Chondrocyte (in vitro differentiated cells): ENCODE measurements at regions not wholly inside any gene's neighbourhood (a gene's known extent, or its start where the extent isn't known, plus 50 kb on each side); places are given as distances from the start of the nearest gene placed in this dataset.

Source experiments
- DNase-seq: peaks from one replicate; pipeline ENCODE4 v3.0.0; 2021; ENCODE audit warnings: mixed read lengths, low spot score
- H3K27ac Mint-ChIP-seq: one replicate; pipeline ENCODE4 v1.8.0; 2021; ENCODE audit warnings: mild to moderate bottlenecking, moderate library complexity, mixed read lengths; ENCODE audit not compliant: unreplicated experiment
- H3K27me3 Mint-ChIP-seq: 2 replicates; pipeline ENCODE4 v1.8.0; 2021; ENCODE audit warnings: low read depth, mixed read lengths
- H3K36me3 Mint-ChIP-seq: 2 replicates; pipeline ENCODE4 v1.8.0; 2021; ENCODE audit warnings: low read depth, mixed read lengths
- H3K4me1 Mint-ChIP-seq: 2 replicates; pipeline ENCODE4 v1.8.0; 2021; ENCODE audit warnings: low read depth, mild to moderate bottlenecking, mixed read lengths
- H3K4me3 Mint-ChIP-seq: one replicate; pipeline ENCODE4 v1.8.0; 2021; ENCODE audit warnings: mild to moderate bottlenecking, moderate library complexity, mixed read lengths; ENCODE audit not compliant: unreplicated experiment
- H3K9me3 Mint-ChIP-seq: 2 replicates; pipeline ENCODE4 v1.8.0; 2021; ENCODE audit warnings: low read depth, mixed read lengths
- TF ChIP-seq, protein P1 (sequence below): fragments of 200-600 bp; sonication (generic); IDR thresholded peaks from 2 replicates; pipeline ENCODE4 v1.5.0; 2021; ENCODE audit warnings: antibody characterized with exemption, mild to moderate bottlenecking, moderate library complexity

DNA sequence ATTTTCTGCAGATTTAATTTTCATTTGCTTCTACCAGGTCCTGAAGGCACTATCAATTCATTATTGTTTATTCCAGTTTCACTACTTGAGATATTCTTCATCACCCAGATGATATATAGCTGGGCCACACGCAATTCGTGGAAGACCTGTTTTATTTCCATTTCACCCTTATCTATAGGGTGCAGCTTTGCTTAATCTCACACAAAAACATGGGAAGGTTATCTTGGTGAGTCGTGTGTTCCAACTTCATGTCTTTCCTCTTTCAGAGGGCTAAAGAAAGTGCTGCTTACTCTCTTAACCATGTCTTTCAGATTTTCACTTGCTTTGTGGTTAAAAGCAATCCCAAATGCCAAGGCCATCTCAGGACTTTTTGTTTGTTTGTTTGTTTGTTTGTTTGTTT lies 194.0 kb downstream of the SOD2 start:
- no peak overlapping the region for H3K4me3 Mint-ChIP-seq
- DNase-seq: no peak
- no peaks in the 10 kb centered on the region for H3K36me3 Mint-ChIP-seq
- TF ChIP-seq, protein P1, sequence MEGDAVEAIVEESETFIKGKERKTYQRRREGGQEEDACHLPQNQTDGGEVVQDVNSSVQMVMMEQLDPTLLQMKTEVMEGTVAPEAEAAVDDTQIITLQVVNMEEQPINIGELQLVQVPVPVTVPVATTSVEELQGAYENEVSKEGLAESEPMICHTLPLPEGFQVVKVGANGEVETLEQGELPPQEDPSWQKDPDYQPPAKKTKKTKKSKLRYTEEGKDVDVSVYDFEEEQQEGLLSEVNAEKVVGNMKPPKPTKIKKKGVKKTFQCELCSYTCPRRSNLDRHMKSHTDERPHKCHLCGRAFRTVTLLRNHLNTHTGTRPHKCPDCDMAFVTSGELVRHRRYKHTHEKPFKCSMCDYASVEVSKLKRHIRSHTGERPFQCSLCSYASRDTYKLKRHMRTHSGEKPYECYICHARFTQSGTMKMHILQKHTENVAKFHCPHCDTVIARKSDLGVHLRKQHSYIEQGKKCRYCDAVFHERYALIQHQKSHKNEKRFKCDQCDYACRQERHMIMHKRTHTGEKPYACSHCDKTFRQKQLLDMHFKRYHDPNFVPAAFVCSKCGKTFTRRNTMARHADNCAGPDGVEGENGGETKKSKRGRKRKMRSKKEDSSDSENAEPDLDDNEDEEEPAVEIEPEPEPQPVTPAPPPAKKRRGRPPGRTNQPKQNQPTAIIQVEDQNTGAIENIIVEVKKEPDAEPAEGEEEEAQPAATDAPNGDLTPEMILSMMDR: no peak
- no peak overlapping the region for H3K27ac Mint-ChIP-seq
- peaks cover 7% of the 10 kb centered on the region for H3K27me3 Mint-ChIP-seq
- no peaks in the 10 kb centered on the region for H3K4me1 Mint-ChIP-seq
- H3K9me3 Mint-ChIP-seq: peaks cover 23% of the 10 kb centered on the region

GRCh38 chr6:159494586-159494972 lies 198.5 kb downstream of the SOD2 start:
- Mint-ChIP-seq H3K27me3 (peaks cover 10% of the 10 kb centered on the region), H3K36me3 (no peaks in the 10 kb centered on the region), H3K4me3 (no peak overlapping the region), H3K27ac (no peak overlapping the region), H3K9me3 (peaks cover 20% of the 10 kb centered on the region), H3K4me1 (no peaks in the 10 kb centered on the region)
- TF ChIP-seq, protein P1: no peak
- no peak for DNase-seq

DNA sequence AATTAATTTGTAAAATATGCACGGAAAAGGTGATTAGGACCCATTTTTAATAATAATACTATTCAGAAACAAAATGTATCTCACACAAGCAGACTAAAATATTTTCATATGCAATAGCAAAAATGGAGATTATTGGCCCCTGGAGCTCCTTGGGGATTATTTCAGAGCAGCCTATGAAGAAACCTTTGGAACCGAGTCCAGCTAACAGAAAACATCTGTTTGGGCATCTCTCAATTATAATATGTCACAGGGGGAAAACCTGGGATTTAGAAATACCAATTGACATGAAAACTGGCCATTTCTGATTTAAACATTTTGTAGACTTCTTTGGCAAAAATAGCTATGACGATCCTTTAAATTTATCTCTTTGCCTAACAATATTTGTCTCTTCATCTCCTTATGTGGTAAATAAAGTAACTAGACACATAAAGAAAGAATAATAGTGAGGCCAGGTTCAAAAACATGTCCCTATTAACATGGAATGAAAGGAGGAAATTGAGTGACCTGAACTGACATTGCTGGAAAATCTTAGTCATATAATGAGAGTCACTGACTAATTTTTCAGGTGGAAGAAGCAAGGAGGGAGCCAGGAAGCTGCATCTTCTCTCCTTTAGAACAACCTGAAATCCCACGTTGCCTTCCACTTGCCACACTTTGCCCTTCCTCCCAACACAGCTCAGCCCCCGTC lies 199.0 kb downstream of the SOD2 start:
- TF ChIP-seq, protein P1: no peak
- H3K4me3 Mint-ChIP-seq: no peak overlapping the region

GRCh38 chr6:159493231-159493897 lies 199.7 kb downstream of the SOD2 start:
- TF ChIP-seq, protein P1: no peak
- Mint-ChIP-seq H3K9me3 (peaks cover 11% of the 10 kb centered on the region), H3K27ac (no peak overlapping the region), H3K4me3 (no peak overlapping the region), H3K27me3 (peaks cover 10% of the 10 kb centered on the region), H3K4me1 (no peaks in the 10 kb centered on the region), H3K36me3 (no peaks in the 10 kb centered on the region)
- no peak for DNase-seq

More for the DNA sequence above, 199.0 kb downstream of the SOD2 start:
- Mint-ChIP-seq H3K27ac (no peak overlapping the region), H3K4me1 (no peaks in the 10 kb centered on the region), H3K27me3 (peaks cover 10% of the 10 kb centered on the region), H3K9me3 (peaks cover 18% of the 10 kb centered on the region), H3K36me3 (no peaks in the 10 kb centered on the region)
- DNase-seq: no peak

DNA sequence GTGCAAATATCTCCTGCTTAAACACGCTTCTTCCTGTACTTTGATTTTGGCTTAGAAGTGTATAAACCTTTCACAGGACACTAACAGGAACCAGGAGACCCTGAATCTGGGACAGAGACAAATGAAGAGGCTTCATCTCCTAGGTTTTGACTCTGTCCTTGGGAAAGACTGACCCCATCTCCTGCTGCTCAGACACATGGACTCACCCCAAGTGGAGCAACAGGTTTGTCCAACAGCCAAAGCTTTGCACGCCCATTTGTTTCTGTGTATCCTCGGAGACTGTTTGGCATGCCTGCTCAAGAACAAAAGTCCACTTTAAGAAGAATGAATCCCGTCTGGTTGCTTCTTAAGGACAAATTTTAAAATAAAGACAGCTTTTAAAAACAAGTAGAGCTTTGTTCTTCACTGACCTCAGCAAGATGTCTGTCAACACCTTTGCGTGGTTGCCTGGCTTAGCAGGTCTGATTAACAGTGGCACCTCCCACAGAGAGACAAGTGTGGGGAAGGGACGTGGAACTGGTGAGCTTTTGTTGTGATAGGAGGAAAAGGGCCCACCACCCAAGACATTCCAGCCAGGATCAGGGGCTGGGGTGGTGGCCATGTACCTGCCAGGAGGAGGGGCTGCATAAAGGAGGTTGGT lies 202.6 kb downstream of the SOD2 start:
- H3K4me1 Mint-ChIP-seq: no peaks in the 10 kb centered on the region
- TF ChIP-seq, protein P1: no peak
- no peaks in the 10 kb centered on the region for H3K36me3 Mint-ChIP-seq
- no peak overlapping the region for H3K27ac Mint-ChIP-seq
- DNase-seq: no peak
- peaks cover 3% of the 10 kb centered on the region for H3K9me3 Mint-ChIP-seq
- no peak overlapping the region for H3K4me3 Mint-ChIP-seq
- H3K27me3 Mint-ChIP-seq: peaks cover 10% of the 10 kb centered on the region
